Breast epithelium (tissue), 3 donors: ENCODE measurements at regions not wholly inside any gene's neighbourhood (a gene's known extent, or its start where the extent isn't known, plus 50 kb on each side); places are given as distances from the start of the nearest gene placed in this dataset.

Source experiments
- POLR2A ChIP-seq: fragments of 450-650 bp; IDR thresholded peaks from one replicate; pipeline ENCODE4 v1.6.1; 2016; ENCODE audit warnings: antibody characterized with exemption, mild to moderate bottlenecking, moderate library complexity
- TF ChIP-seq, protein P1 (sequence below), 3 donors: fragments of 450-650 bp; IDR thresholded peaks; one replicate each; pipeline ENCODE4 v1.5.1; 2016 to 2017; ENCODE audit warnings: antibody characterized with exemption in 3 of 3, mild to moderate bottlenecking in 3 of 3, moderate library complexity in 3 of 3

- TF ChIP-seq POLR2A = no peak
- TF ChIP-seq, protein P1, sequence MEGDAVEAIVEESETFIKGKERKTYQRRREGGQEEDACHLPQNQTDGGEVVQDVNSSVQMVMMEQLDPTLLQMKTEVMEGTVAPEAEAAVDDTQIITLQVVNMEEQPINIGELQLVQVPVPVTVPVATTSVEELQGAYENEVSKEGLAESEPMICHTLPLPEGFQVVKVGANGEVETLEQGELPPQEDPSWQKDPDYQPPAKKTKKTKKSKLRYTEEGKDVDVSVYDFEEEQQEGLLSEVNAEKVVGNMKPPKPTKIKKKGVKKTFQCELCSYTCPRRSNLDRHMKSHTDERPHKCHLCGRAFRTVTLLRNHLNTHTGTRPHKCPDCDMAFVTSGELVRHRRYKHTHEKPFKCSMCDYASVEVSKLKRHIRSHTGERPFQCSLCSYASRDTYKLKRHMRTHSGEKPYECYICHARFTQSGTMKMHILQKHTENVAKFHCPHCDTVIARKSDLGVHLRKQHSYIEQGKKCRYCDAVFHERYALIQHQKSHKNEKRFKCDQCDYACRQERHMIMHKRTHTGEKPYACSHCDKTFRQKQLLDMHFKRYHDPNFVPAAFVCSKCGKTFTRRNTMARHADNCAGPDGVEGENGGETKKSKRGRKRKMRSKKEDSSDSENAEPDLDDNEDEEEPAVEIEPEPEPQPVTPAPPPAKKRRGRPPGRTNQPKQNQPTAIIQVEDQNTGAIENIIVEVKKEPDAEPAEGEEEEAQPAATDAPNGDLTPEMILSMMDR (IDR thresholded peaks at IDR 0.05) = no peak
Observed at GRCh38 chr22:48438800-48439559, 1388.7 kb downstream of the BRD1 start.
